GM18519 (cell line): ENCODE measurements at regions not wholly inside any gene's neighbourhood (a gene's known extent, or its start where the extent isn't known, plus 50 kb on each side); places are given as distances from the start of the nearest gene placed in this dataset.

Experiments used
- ATAC-seq: cut with Tn5 transposase; IDR thresholded peaks from one replicate; pipeline ENCODE4 v1.9.1; 2021; ENCODE audit warnings: mild to moderate bottlenecking, moderate library complexity; ENCODE audit not compliant: unreplicated experiment, low FRiP score

DNA sequence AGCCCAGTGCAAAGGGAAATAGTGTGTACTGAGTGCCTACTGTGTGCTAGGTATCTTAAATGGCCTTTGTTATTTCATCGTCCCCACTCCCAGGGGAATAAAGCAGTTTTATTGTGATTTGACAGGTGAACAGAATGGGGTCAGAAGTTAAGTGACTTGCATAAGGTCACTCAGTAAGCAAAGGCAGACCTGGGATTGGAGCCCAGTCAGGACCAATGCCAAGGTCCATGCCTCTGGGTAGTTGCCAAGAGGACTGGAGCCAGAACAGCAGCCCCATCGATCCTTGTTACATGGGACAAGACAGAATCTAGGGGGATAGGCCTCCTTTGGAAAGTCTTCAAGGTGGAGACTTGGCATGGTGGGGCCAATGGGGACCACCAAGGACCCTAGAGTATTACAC is 227.4 kb upstream of the PWP1 start:
- ATAC-seq = no peak

GRCh38 chr12:107458990-107459389 is 226.6 kb upstream of the PWP1 start:
- ATAC-seq = no peak

DNA sequence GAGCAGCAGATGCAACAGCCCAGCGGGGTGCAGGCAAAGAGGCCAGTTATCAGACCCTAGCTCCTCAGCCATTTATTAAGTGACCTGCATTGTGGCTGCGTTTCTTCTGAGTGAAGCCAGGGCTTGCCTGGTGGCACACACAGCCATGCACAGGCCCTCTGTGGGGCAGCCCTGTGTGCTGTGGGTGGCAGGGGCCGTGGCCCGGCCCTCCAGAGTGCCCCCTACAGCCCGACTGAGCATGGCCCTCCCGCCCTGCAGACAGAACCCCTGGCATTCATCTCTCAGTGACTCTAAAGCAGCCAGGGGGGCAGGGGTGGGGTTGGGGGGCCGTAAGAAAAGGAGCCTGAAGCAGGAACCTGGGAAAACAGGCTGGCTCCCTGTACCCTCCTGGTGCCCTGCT is 226.0 kb upstream of the PWP1 start:
- no peak for ATAC-seq

- no peak for ATAC-seq
Measured at GRCh38 chr12:107461222-107461975, 224.2 kb upstream of the PWP1 start.

- ATAC-seq = no peak
Measured at GRCh38 chr12:107462428-107463332, 222.9 kb upstream of the PWP1 start.

- no peak for ATAC-seq
Measured at GRCh38 chr12:107464644-107465043, 221.0 kb upstream of the PWP1 start.

- ATAC-seq = no peak
Measured at GRCh38 chr12:107465625-107466024, 220.0 kb upstream of the PWP1 start.

- no peak for ATAC-seq
Measured at GRCh38 chr12:107467716-107468115, 217.9 kb upstream of the PWP1 start.

DNA sequence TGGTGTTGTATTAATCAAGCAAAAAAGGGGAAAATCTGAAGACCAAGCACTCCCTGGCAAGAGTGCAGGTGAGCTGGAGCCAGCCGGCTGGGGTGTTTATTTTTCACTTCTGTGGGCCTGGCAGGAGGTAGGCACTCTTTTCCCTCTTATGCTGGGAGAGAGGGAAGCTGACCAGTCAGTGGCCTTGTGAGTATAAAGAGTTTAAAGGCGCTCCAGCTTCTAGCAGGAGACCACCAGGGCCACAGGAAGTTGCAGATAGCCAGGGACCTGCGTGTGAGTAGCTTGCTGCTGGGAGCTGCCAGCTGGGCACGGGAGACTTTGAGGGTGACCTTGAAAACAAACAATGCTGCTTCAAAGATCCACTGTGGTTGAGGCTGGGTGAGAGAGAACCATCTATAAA is 217.4 kb upstream of the PWP1 start:
- no peak for ATAC-seq

GRCh38 chr12:107469011-107469410 is 216.6 kb upstream of the PWP1 start:
- ATAC-seq = no peak

DNA sequence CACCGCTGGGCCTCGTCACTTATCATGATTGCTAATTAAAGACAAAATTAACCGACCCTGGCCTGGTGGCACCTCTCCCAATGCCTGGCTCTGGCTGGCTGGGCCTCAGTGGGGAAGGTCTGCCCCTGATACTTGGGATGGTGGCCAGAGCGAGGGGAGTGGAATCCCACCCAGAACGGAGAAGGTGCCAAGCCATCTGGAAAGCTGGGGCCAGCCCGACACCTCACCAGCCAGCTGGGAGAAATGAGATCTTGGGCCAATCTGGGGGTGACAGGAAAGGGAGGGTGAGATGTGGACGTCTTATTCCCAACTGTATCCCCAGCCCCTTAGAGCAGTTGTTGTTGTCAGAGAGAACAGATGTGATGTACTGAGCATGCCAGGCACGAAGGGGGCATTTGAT is 215.0 kb upstream of the PWP1 start:
- no peak for ATAC-seq

- no peak for ATAC-seq
Measured at GRCh38 chr12:107472308-107472707, 213.3 kb upstream of the PWP1 start.

- no peak for ATAC-seq
Measured at GRCh38 chr12:107474099-107474498, 211.5 kb upstream of the PWP1 start.

- no peak for ATAC-seq
Measured at GRCh38 chr12:107474639-107475539, 210.7 kb upstream of the PWP1 start.

DNA sequence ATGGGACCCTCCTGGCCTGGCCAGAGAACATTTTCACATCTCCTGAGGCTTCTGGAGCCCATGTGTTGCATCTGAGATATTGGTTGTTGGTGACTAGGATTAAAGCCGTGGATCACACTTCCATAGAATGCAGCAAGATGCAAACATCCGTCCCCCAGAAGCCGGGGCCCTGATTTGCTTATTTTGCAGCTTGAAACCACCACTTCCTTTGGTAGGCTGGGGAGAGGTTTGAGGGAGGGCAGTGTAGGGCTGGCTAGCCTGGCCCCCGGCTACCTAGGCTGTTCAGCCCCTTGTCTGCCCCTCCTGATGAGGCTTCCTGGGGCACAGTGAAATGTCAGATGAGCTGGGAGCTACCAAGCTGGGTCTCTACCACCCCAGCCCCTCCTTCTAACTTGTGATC is 209.7 kb upstream of the PWP1 start:
- no peak for ATAC-seq

GRCh38 chr12:107477018-107477417 is 208.6 kb upstream of the PWP1 start:
- ATAC-seq = no peak

- ATAC-seq = no peak
Measured at GRCh38 chr12:107477947-107478610, 207.5 kb upstream of the PWP1 start.

GRCh38 chr12:107478881-107479280 is 206.7 kb upstream of the PWP1 start:
- no peak for ATAC-seq

- ATAC-seq = no peak
Measured at GRCh38 chr12:107480836-107481608, 204.6 kb upstream of the PWP1 start.
